NT2/D1 (cell line): ENCODE measurements at regions not wholly inside any gene's neighbourhood (a gene's known extent, or its start where the extent isn't known, plus 50 kb on each side); places are given as distances from the start of the nearest gene placed in this dataset.

Experiments used
- SUZ12 ChIP-seq: IDR thresholded peaks from 2 replicates; pipeline ENCODE4 v1.6.1; 2011; ENCODE audit not compliant: insufficient read length, insufficient read depth; ENCODE audit errors: extremely low read depth
- YY1 ChIP-seq: IDR thresholded peaks from 2 replicates; pipeline ENCODE4 v1.6.1; 2011; ENCODE audit not compliant: insufficient read length, insufficient read depth
- ZNF274 ChIP-seq: IDR thresholded peaks from 2 replicates; pipeline ENCODE4 v1.6.1; 2011; ENCODE audit warnings: mild to moderate bottlenecking, low read depth, low read length

- TF ChIP-seq YY1 (no peak), ZNF274 (no peak), SUZ12 (no peak)
Observed at GRCh38 chr3:101940521-101941317, 91.4 kb downstream of the NFKBIZ start.
